Endothelial cell of umbilical vein (primary cell): ENCODE measurements at regions not wholly inside any gene's neighbourhood (a gene's known extent, or its start where the extent isn't known, plus 50 kb on each side); places are given as distances from the start of the nearest gene placed in this dataset.
"Not testable (repeated sequence)": the region's sequence is repeated elsewhere in the genome, so short reads cannot be mapped to it uniquely, and the experiment has no call there.

Experiments used
- BruUV-seq: library from RNA; stranded (reverse); fragments of 400-500 nt; replicated peaks from 2 replicates; lab custom pipeline; 2021; lab: Mats Ljungman, UMichigan
- CTCF ChIA-PET: fragments of 300-600, 350-600 bp; sonication (Branson Sonifier 250); formaldehyde crosslinking; loops from one replicate; lab custom pipeline; 2021; ENCODE audit warnings: antibody characterized with exemption, inconsistent platforms; lab: Charles Lee
- POLR2A ChIA-PET: fragments of 300-600, 350-600 bp; sonication (Branson Sonifier 250); formaldehyde crosslinking; loops from one replicate; lab custom pipeline; 2021; ENCODE audit warnings: antibody characterized with exemption, inconsistent platforms; lab: Charles Lee
- DNase-seq: peaks from one replicate; pipeline ENCODE4 v3.0.0-alpha.2; 2011; ENCODE audit warnings: low read depth, low spot score
- FAIRE-seq: peaks from 2 replicates; lab custom pipeline; 2011; peaks lifted over from hg19 to GRCh38; lab: Jason Lieb, UNC
- H2AFZ ChIP-seq: 2 replicates; pipeline ENCODE4 v1.6.0; 2012; ENCODE audit warnings: low read depth, low read length, control low read depth, inconsistent platforms
- H3K27ac ChIP-seq: 2 replicates; pipeline ENCODE4 v1.5.1; 2011; ENCODE audit warnings: low read depth, mild to moderate bottlenecking, control low read depth, low read length, moderate library complexity; ENCODE audit not compliant: insufficient read depth
- H3K27me3 ChIP-seq, 2 experiments: 2 replicates each; pipeline versions ENCODE4 v1.6.0 to v1.6.1; 2011; ENCODE audit warnings: low read length in 2 of 2, mixed read lengths in 1 of 2; ENCODE audit not compliant: control insufficient read depth in 2 of 2, insufficient read depth in 2 of 2
- H3K36me3 ChIP-seq, 2 experiments: 2 replicates in 1 of 2; 3 replicates in 1 of 2; pipeline ENCODE4 v1.5.1; 2011; ENCODE audit warnings: low read length in 2 of 2, mild to moderate bottlenecking in 1 of 2, moderate library complexity in 1 of 2; ENCODE audit not compliant: control insufficient read depth in 2 of 2, insufficient read depth in 2 of 2; ENCODE audit errors: extremely low read depth in 1 of 2
- H3K4me1 ChIP-seq: 3 replicates; pipeline ENCODE4 v1.5.1; 2011; ENCODE audit warnings: mild to moderate bottlenecking, low read length; ENCODE audit not compliant: control insufficient read depth, insufficient read depth; ENCODE audit errors: extremely low read depth
- H3K4me2 ChIP-seq: 2 replicates; pipeline ENCODE4 v1.6.1; 2011; ENCODE audit warnings: low read length, control low read depth, mixed read lengths; ENCODE audit not compliant: insufficient read depth
- H3K4me3 ChIP-seq, 3 experiments: fragments of 200-600 bp in 1 of 3; sonication (generic), shearing (Covaris generic) in 1 of 3; replicated peaks in 1 of 3; 2 replicates each; pipeline ENCODE4 v1.5.1; 2011 to 2016; ENCODE audit warnings: control low read depth in 3 of 3, low read length in 3 of 3, mild to moderate bottlenecking in 2 of 3, inconsistent platforms in 1 of 3, low read depth in 1 of 3, moderate library complexity in 1 of 3; ENCODE audit not compliant: insufficient read depth in 1 of 3
- H3K79me2 ChIP-seq: 2 replicates; pipeline ENCODE4 v1.6.0; 2012; ENCODE audit warnings: low read length, inconsistent platforms; ENCODE audit not compliant: control insufficient read depth, insufficient read depth
- H3K9ac ChIP-seq: replicated peaks from 2 replicates; pipeline ENCODE3; 2011; ENCODE audit warnings: low read length, control low read depth; ENCODE audit not compliant: insufficient read depth; ENCODE audit errors: extremely low read depth
- H3K9me1 ChIP-seq: replicated peaks from 3 replicates; pipeline ENCODE4 v1.6.0; 2011; ENCODE audit warnings: mild to moderate bottlenecking, low read length; ENCODE audit not compliant: control insufficient read depth, insufficient read depth; ENCODE audit errors: extremely low read depth
- H3K9me3 ChIP-seq: replicated peaks from 2 replicates; pipeline ENCODE4 v1.5.1; 2012; ENCODE audit warnings: low read length, inconsistent platforms; ENCODE audit not compliant: control insufficient read depth, insufficient read depth
- H4K20me1 ChIP-seq: replicated peaks from 2 replicates; pipeline ENCODE3; 2011; ENCODE audit warnings: mild to moderate bottlenecking, low read length; ENCODE audit not compliant: control insufficient read depth, insufficient read depth; ENCODE audit errors: extremely low read depth
- EZH2 ChIP-seq: IDR thresholded peaks from 2 replicates; pipeline ENCODE4 v1.6.1; 2012; ENCODE audit warnings: borderline replicate concordance, low read depth, mild to moderate bottlenecking, moderate library complexity, low read length, inconsistent platforms; ENCODE audit not compliant: severe bottlenecking
- JUN ChIP-seq: IDR thresholded peaks from 2 replicates; pipeline ENCODE4 v1.6.1; 2011; ENCODE audit warnings: borderline replicate concordance, low read depth; ENCODE audit not compliant: insufficient read length, insufficient read depth
- MYC ChIP-seq: IDR thresholded peaks from one replicate; pipeline ENCODE4 v1.6.1; 2011; ENCODE audit warnings: mild to moderate bottlenecking, low read depth, low read length
- POLR2A ChIP-seq: IDR thresholded peaks from 2 replicates; pipeline ENCODE4 v1.6.1; 2012; ENCODE audit warnings: low read depth, mild to moderate bottlenecking, control low read depth, low read length
- POLR2AphosphoS5 ChIP-seq: IDR thresholded peaks from 2 replicates; pipeline ENCODE4 v1.6.1; 2012; ENCODE audit warnings: low read depth, mild to moderate bottlenecking, control low read depth, low read length, moderate library complexity; ENCODE audit not compliant: insufficient read depth
- dilution Hi-C: fragments of 300-500 bp; cut with MboI; formaldehyde crosslinking; loops from one replicate; pipeline ENCODE4 v1.15.0; 2019; ENCODE audit warnings: low sequenced_read_pairs; ENCODE audit not compliant: extremely low pct_ligation_motif_present
- intact Hi-C: fragments of 100-400 bp; cut with micrococcal nuclease; formaldehyde crosslinking; loops from one replicate; pipeline ENCODE4 v1.10.0; 2022
- TF ChIP-seq, protein P1 (sequence below), 2 donors: IDR thresholded peaks; 1 replicate in 1 of 2; 2 replicates in 1 of 2; pipeline ENCODE4 v1.5.1; 2011; ENCODE audit warnings: low read length in 2 of 2, mild to moderate bottlenecking in 2 of 2, moderate library complexity in 2 of 2, control low read depth in 1 of 2, inconsistent platforms in 1 of 2, low read depth in 1 of 2; ENCODE audit not compliant: insufficient read depth in 1 of 2; ENCODE audit errors: extremely low read depth in 1 of 2
- TF ChIP-seq, protein P2 (sequence below): IDR thresholded peaks from 2 replicates; pipeline ENCODE4 v1.6.1; 2011; ENCODE audit not compliant: insufficient read depth, insufficient read length

DNA sequence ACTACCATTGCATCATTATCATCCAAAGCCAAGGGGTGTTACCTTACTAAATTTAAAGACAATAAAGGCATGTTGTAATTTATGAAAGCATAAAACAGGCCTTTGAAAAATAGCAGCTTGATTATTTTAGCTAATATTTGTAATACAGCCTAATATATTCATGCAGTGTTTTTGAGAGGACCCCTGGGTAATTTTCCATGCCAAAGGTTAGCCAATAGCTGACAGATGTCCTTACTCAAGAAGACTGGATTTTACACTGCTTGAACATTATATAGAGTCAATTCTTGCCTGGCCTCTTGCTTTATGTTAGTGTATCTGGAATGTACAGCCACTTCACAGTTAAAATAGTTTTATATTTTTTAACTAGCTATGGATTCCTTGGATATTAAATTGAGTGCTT, 337.8 kb upstream of the PAPPA start:
- no peaks in the 10 kb centered on the region for H3K79me2 ChIP-seq
- H2AFZ ChIP-seq: no peak overlapping the region
- FAIRE-seq: no peak
- no peaks in the 10 kb centered on the region for H3K4me1 ChIP-seq
- H3K9ac ChIP-seq: no peak overlapping the region
- no peak overlapping the region for H3K4me2 ChIP-seq
- intact Hi-C loops: no loop called here
- H3K4me3 ChIP-seq: no peak overlapping the region
- ChIA-PET POLR2A (no interaction called here), CTCF (no interaction called here)
- no peaks in the 10 kb centered on the region for H4K20me1 ChIP-seq
- dilution Hi-C loops: no loop called here
- H3K27me3 ChIP-seq: no peaks in the 10 kb centered on the region
- DNase-seq: no peak
- no peak overlapping the region for H3K27ac ChIP-seq
- no peak for TF ChIP-seq POLR2A
- TF ChIP-seq POLR2AphosphoS5: no peak
- no peak for TF ChIP-seq MYC
- TF ChIP-seq, protein P1, sequence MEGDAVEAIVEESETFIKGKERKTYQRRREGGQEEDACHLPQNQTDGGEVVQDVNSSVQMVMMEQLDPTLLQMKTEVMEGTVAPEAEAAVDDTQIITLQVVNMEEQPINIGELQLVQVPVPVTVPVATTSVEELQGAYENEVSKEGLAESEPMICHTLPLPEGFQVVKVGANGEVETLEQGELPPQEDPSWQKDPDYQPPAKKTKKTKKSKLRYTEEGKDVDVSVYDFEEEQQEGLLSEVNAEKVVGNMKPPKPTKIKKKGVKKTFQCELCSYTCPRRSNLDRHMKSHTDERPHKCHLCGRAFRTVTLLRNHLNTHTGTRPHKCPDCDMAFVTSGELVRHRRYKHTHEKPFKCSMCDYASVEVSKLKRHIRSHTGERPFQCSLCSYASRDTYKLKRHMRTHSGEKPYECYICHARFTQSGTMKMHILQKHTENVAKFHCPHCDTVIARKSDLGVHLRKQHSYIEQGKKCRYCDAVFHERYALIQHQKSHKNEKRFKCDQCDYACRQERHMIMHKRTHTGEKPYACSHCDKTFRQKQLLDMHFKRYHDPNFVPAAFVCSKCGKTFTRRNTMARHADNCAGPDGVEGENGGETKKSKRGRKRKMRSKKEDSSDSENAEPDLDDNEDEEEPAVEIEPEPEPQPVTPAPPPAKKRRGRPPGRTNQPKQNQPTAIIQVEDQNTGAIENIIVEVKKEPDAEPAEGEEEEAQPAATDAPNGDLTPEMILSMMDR (IDR thresholded peaks at IDR 0.05; ENCODE audit: extremely low read depth in 1 of 2, insufficient read depth in 1 of 2, low read depth in 1 of 2, low read length in 2 of 2): no peak
- TF ChIP-seq, protein P2, sequence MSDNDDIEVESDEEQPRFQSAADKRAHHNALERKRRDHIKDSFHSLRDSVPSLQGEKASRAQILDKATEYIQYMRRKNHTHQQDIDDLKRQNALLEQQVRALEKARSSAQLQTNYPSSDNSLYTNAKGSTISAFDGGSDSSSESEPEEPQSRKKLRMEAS: no peak
- TF ChIP-seq EZH2: no peak
- no peak for TF ChIP-seq JUN
- no TSS peak for BruUV-seq
- H3K9me3 ChIP-seq: peaks cover 2% of the 10 kb centered on the region
- H3K36me3 ChIP-seq: no peaks in the 10 kb centered on the region
- H3K9me1 ChIP-seq: no peaks in the 10 kb centered on the region

DNA sequence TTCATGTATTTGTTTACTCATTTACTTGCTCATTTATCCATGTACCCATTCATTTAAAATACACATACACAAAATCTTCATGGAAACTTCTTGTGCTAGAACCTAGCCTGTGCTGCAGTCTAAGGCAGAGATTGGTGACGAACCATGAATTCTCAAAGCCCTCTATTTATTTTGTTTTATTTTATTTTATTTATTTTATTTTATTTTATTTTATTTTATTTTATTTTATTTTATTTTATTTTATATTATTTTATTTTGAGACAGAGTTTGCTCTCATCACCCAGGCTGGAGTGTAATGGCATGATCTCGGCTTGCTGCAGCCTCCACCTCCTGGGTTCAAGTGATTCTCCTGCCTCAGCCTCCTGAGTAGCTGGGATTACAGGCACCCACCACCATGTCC, 334.9 kb upstream of the PAPPA start:
- H3K27ac ChIP-seq, H3K4me3 ChIP-seq, FAIRE-seq, H3K4me1 ChIP-seq, H3K9me1 ChIP-seq, H3K9me3 ChIP-seq, H4K20me1 ChIP-seq, H2AFZ ChIP-seq, BruUV-seq, DNase-seq, POLR2A ChIA-PET, CTCF ChIA-PET, H3K79me2 ChIP-seq, H3K27me3 ChIP-seq, H3K4me2 ChIP-seq, H3K9ac ChIP-seq, H3K36me3 ChIP-seq, dilution Hi-C loops, intact Hi-C loops: not testable (repeated sequence)
